Body of pancreas (tissue), 4 donors: ENCODE measurements at regions not wholly inside any gene's neighbourhood (a gene's known extent, or its start where the extent isn't known, plus 50 kb on each side); places are given as distances from the start of the nearest gene placed in this dataset.

Experiments used
- POLR2A ChIP-seq, 3 donors: fragments of 450-650 bp; IDR thresholded peaks; one replicate each; pipeline ENCODE4 v1.6.1; 2016; ENCODE audit warnings: antibody characterized with exemption in 3 of 3, mild to moderate bottlenecking in 2 of 3
- TF ChIP-seq, protein P1 (sequence below), 7 experiments: fragments of 450-650 bp in 4 of 7; fragments of 200-600 bp in 3 of 7; sonication (generic) in 3 of 7; IDR thresholded peaks; one replicate each; pipeline ENCODE4 v1.5.1; 2016 to 2019; ENCODE audit warnings: antibody characterized with exemption in 7 of 7

DNA sequence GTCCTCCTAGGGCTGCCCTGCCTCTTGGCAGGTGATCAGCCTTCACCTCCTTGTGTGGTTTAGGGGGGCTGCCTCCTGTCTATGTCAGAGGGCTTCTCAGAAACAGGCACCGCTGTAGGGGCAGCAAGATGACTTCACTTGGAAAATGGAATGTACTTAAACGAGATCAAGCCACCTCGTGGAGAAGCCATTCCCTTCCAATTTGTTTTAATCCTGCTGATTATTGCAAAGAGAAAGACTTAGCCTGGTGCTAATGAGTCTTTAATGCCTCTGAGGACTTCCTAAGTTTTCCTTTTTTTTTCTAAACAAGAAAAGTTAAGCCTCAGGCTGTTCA lies 62.3 kb upstream of the RFLNA start:
- TF ChIP-seq, protein P1, sequence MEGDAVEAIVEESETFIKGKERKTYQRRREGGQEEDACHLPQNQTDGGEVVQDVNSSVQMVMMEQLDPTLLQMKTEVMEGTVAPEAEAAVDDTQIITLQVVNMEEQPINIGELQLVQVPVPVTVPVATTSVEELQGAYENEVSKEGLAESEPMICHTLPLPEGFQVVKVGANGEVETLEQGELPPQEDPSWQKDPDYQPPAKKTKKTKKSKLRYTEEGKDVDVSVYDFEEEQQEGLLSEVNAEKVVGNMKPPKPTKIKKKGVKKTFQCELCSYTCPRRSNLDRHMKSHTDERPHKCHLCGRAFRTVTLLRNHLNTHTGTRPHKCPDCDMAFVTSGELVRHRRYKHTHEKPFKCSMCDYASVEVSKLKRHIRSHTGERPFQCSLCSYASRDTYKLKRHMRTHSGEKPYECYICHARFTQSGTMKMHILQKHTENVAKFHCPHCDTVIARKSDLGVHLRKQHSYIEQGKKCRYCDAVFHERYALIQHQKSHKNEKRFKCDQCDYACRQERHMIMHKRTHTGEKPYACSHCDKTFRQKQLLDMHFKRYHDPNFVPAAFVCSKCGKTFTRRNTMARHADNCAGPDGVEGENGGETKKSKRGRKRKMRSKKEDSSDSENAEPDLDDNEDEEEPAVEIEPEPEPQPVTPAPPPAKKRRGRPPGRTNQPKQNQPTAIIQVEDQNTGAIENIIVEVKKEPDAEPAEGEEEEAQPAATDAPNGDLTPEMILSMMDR (IDR thresholded peaks at IDR 0.05) = no peak
- no peak for TF ChIP-seq POLR2A (IDR thresholded peaks at IDR 0.05)
